ENCODE measurements at regions not wholly inside any gene's neighbourhood (a gene's known extent, or its start where the extent isn't known, plus 50 kb on each side); places are given as distances from the start of the nearest gene placed in this dataset.

GRCh38 chr16:55380485-55380884 lies 56.5 kb downstream of the IRX6 start:
- no peak for DNase-seq

GRCh38 chr16:55384288-55385247 lies 60.6 kb downstream of the IRX6 start:
- no peak for DNase-seq

- DNase-seq: no peak
Measured at GRCh38 chr16:55385359-55385758, 61.4 kb downstream of the IRX6 start.

- no peak for DNase-seq
Measured at GRCh38 chr16:55386534-55387296, 62.7 kb downstream of the IRX6 start.

GRCh38 chr16:55388131-55388862 lies 64.3 kb downstream of the IRX6 start:
- no peak for DNase-seq

- DNase-seq: no peak
Measured at GRCh38 chr16:55389426-55390073, 65.5 kb downstream of the IRX6 start.

GRCh38 chr16:55390630-55391237 lies 66.7 kb downstream of the IRX6 start:
- no peak for DNase-seq

- DNase-seq: no peak
Measured at GRCh38 chr16:55391760-55392375, 67.9 kb downstream of the IRX6 start.

GRCh38 chr16:55392701-55393100 lies 68.7 kb downstream of the IRX6 start:
- no peak for DNase-seq

GRCh38 chr16:55393991-55394390 lies 70.0 kb downstream of the IRX6 start:
- DNase-seq: peak; percentile 48

GRCh38 chr16:55398762-55399161 lies 74.8 kb downstream of the IRX6 start:
- DNase-seq: no peak

GRCh38 chr16:55399911-55400310 lies 75.9 kb downstream of the IRX6 start:
- no peak for DNase-seq

- no peak for DNase-seq
Measured at GRCh38 chr16:55401046-55401445, 77.0 kb downstream of the IRX6 start.

GRCh38 chr16:55403464-55403863 lies 75.5 kb upstream of the MMP2 start:
- DNase-seq: no peak

GRCh38 chr16:55406651-55407050 lies 72.3 kb upstream of the MMP2 start:
- DNase-seq: no peak

- DNase-seq: no peak
Measured at GRCh38 chr16:55408661-55409060, 70.3 kb upstream of the MMP2 start.

- DNase-seq: no peak
Measured at GRCh38 chr16:55411231-55411630, 67.8 kb upstream of the MMP2 start.

- DNase-seq: no peak
Measured at GRCh38 chr16:55418586-55418985, 60.4 kb upstream of the MMP2 start.

- no peak for DNase-seq
Measured at GRCh38 chr16:55421226-55421625, 57.8 kb upstream of the MMP2 start.

- no peak for DNase-seq
Measured at GRCh38 chr16:55426865-55427484, 52.0 kb upstream of the MMP2 start.
